HepG2 (cell line): ENCODE measurements at regions not wholly inside any gene's neighbourhood (a gene's known extent, or its start where the extent isn't known, plus 50 kb on each side); places are given as distances from the start of the nearest gene placed in this dataset.

Experiments used
- ATAC-seq: fragments of 200-7000 bp; cut with Tn5 transposase; 3 replicates; pipeline ENCODE4 v1.9.1; 2020; ENCODE audit warnings: mild to moderate bottlenecking, moderate library complexity
- BruUV-seq: library from RNA; stranded (reverse); fragments of 400-500 nt; replicated peaks from 2 replicates; lab custom pipeline; 2021; lab: Mats Ljungman, UMichigan
- CTCF ChIA-PET: fragments of 300-600 bp; formaldehyde crosslinking; extraction: SDS; loops from one replicate; lab custom pipeline; 2021; ENCODE audit warnings: low total read pairs, inconsistent platforms, low intra/inter-chr PET ratio; lab: Yijun Ruan, JAX
- POLR2A ChIA-PET: fragments of 350-600 bp; sonication (Branson Sonifier 250); formaldehyde crosslinking; loops from one replicate; lab custom pipeline; 2020; ENCODE audit warnings: antibody characterized with exemption, inconsistent platforms; lab: Yijun Ruan, JAX
- DNase-seq: peaks from one replicate; pipeline ENCODE4 v3.0.0-alpha.2; 2015; ENCODE audit warnings: low spot score
- FAIRE-seq: peaks from 3 replicates; lab custom pipeline; 2011; peaks lifted over from hg19 to GRCh38; lab: Jason Lieb, UNC
- H2AFZ ChIP-seq: one replicate; pipeline ENCODE4 v1.6.1; 2011; ENCODE audit warnings: low read length, inconsistent platforms
- H3K27ac ChIP-seq: fragments of 300-600 bp; 3 replicates; pipeline ENCODE4 v1.8.0; 2011; ENCODE audit warnings: mixed run types, mild to moderate bottlenecking, mixed read lengths, low read length, inconsistent platforms; ENCODE audit not compliant: insufficient read depth; ENCODE audit errors: extremely low read length
- H3K27me3 ChIP-seq, 2 experiments: fragments of 200-600 bp in 1 of 2; 2 replicates in 1 of 2; 3 replicates in 1 of 2; pipeline versions ENCODE4 v1.6.0 to v1.8.0; 2011; ENCODE audit warnings: low read length in 2 of 2, mild to moderate bottlenecking in 2 of 2, moderate library complexity in 2 of 2, inconsistent platforms in 1 of 2; ENCODE audit not compliant: insufficient read depth in 2 of 2, control insufficient read depth in 1 of 2
- H3K36me3 ChIP-seq, 2 experiments: fragments of 200-600 bp in 1 of 2; replicated peaks in 1 of 2; 2 replicates in 1 of 2; 3 replicates in 1 of 2; pipeline versions ENCODE4 v1.5.1 to v1.8.0; 2011; ENCODE audit warnings: low read length in 2 of 2, inconsistent platforms in 1 of 2; ENCODE audit not compliant: insufficient read depth in 2 of 2, control insufficient read depth in 1 of 2
- H3K4me1 ChIP-seq: 2 replicates; pipeline ENCODE4 v1.5.1; 2012; ENCODE audit warnings: low read length, inconsistent platforms; ENCODE audit not compliant: insufficient read depth
- H3K4me2 ChIP-seq: 2 replicates; pipeline ENCODE4 v1.6.0; 2011; ENCODE audit warnings: low read depth, low read length, inconsistent platforms
- H3K4me3 ChIP-seq, 3 experiments: fragments of 200-600 bp in 1 of 3; sonication (generic), shearing (Covaris generic) in 1 of 3; replicated peaks in 1 of 3; 2 replicates each; pipeline ENCODE4 v1.5.1; 2011 to 2016; ENCODE audit warnings: low read length in 3 of 3, inconsistent platforms in 2 of 3, low read depth in 2 of 3, mild to moderate bottlenecking in 2 of 3, control low read depth in 1 of 3, mixed read lengths in 1 of 3; ENCODE audit not compliant: insufficient read depth in 1 of 3
- H3K79me2 ChIP-seq: one replicate; pipeline ENCODE4 v1.6.1; 2011; ENCODE audit warnings: low read length, inconsistent platforms; ENCODE audit not compliant: insufficient read depth
- H3K9ac ChIP-seq: 2 replicates; pipeline ENCODE4 v1.6.0; 2011; ENCODE audit warnings: mild to moderate bottlenecking, low read depth, low read length, inconsistent platforms; ENCODE audit not compliant: insufficient read depth
- H3K9me3 ChIP-seq: 2 replicates; pipeline ENCODE4 v1.5.1; 2012; ENCODE audit warnings: mild to moderate bottlenecking, low read length
- H4K20me1 ChIP-seq: 2 replicates; pipeline ENCODE4 v1.6.0; 2011; ENCODE audit warnings: inconsistent platforms, mild to moderate bottlenecking, low read length, moderate library complexity; ENCODE audit not compliant: insufficient read depth
- BCL6 ChIP-seq: IDR thresholded peaks from 2 replicates; pipeline ENCODE4 v1.6.1; 2016; ENCODE audit warnings: missing genetic modification reagents, missing compliant biosample characterization
- CEBPB ChIP-seq: IDR thresholded peaks from 2 replicates; pipeline ENCODE4 v1.6.1; 2011; ENCODE audit warnings: low read depth, low read length, improper control_type of control experiment, borderline replicate concordance
- IRF2 ChIP-seq: IDR thresholded peaks from 2 replicates; pipeline ENCODE4 v1.6.1; 2018; ENCODE audit warnings: missing genetic modification reagents, missing compliant biosample characterization
- KMT2B ChIP-seq: IDR thresholded peaks from 2 replicates; pipeline ENCODE4 v1.6.1; 2016; ENCODE audit warnings: missing genetic modification reagents, missing compliant biosample characterization
- SETDB1 ChIP-seq: sonication (generic); formaldehyde crosslinking; IDR thresholded peaks from 2 replicates; pipeline ENCODE4 v1.5.1; 2020; ENCODE audit warnings: missing genetic modification reagents, mild to moderate bottlenecking, borderline replicate concordance
- ZMYM3 ChIP-seq: sonication (generic); formaldehyde crosslinking; IDR thresholded peaks from 2 replicates; pipeline ENCODE4 v1.5.1; 2020; ENCODE audit warnings: mild to moderate bottlenecking, missing genetic modification reagents
- ZNF441 ChIP-seq: sonication (generic); formaldehyde crosslinking; IDR thresholded peaks from 2 replicates; pipeline ENCODE4 v1.7.0; 2021; ENCODE audit warnings: missing genetic modification reagents, borderline replicate concordance
- ZNF574 ChIP-seq: sonication (generic); formaldehyde crosslinking; IDR thresholded peaks from 2 replicates; pipeline ENCODE4 v1.4.0; 2020; ENCODE audit warnings: missing genetic modification reagents
- in situ Hi-C: cut with HindIII; loops from 2 replicates; pipeline ENCODE4 v1.10.0; 2017; ENCODE audit warnings: low pct_unique_long_range_greater_than_20kb; ENCODE audit not compliant: extremely low pct_ligation_motif_present
- intact Hi-C: fragments of 100-400 bp; cut with micrococcal nuclease; formaldehyde crosslinking; loops from one replicate; pipeline ENCODE4 v1.10.0; 2022; ENCODE audit not compliant: unreplicated experiment

DNA sequence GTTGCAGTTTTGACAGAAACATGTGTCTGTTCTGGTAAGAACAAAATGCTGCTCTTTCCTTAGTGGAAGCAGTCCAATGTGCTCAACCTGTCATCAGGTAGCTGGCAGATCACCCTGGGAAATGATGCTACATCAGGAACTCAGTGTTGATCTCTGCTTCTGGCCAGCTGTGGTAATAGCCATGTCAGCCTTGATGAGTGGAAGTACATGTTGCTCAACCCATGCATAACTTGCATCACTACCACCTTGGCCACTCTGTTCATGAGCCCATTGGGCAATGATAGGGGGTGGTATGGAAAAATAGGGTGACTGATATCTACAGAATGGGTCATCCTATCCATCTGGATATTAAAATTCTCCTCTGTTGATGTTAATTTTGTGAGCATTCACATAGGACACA, 411.0 kb downstream of the C12orf50 start:
- H3K4me1 ChIP-seq: no peaks in the 10 kb centered on the region

More for the DNA sequence above, 411.0 kb downstream of the C12orf50 start:
- H4K20me1 ChIP-seq: no peaks in the 10 kb centered on the region
- no peak overlapping the region for H3K4me3 ChIP-seq
- ATAC-seq (no peak), DNase-seq (no peak), FAIRE-seq (no peak)
- CTCF ChIA-PET: no interaction called here
- no peaks in the 10 kb centered on the region for H3K79me2 ChIP-seq
- intact Hi-C loops (no loop called here), in situ Hi-C loops (no loop called here)
- no peaks in the 10 kb centered on the region for H3K36me3 ChIP-seq
- no peak overlapping the region for H3K4me2 ChIP-seq
- POLR2A ChIA-PET: no interaction called here
- H2AFZ ChIP-seq: no peak overlapping the region
- H3K27me3 ChIP-seq: no peaks in the 10 kb centered on the region
- peaks cover 86% of the 10 kb centered on the region for H3K9me3 ChIP-seq
- TF ChIP-seq KMT2B (CRISPR knock-in tag): no peak
- TF ChIP-seq ZMYM3 (CRISPR knock-in tag): no peak
- no peak for TF ChIP-seq ZNF441 (CRISPR knock-in tag)
- TF ChIP-seq CEBPB: 0 out of 2 replicates have a peak, but pooled peaks have one; percentile 4
- TF ChIP-seq SETDB1: no peak
- TF ChIP-seq BCL6 (CRISPR knock-in tag): no peak
- TF ChIP-seq ZNF574 (CRISPR knock-in tag): no peak
- no peak for TF ChIP-seq IRF2 (CRISPR knock-in tag)
- no peak overlapping the region for H3K27ac ChIP-seq
- no peak overlapping the region for H3K9ac ChIP-seq
- BruUV-seq: no TSS peak
